Upper lobe of right lung (tissue), 1 donor: ENCODE measurements at regions not wholly inside any gene's neighbourhood (a gene's known extent, or its start where the extent isn't known, plus 50 kb on each side); places are given as distances from the start of the nearest gene placed in this dataset.

ENCODE experiments used
- ATAC-seq: fragments of 200-7000 bp; cut with Tn5 transposase; one replicate; pipeline ENCODE4 v1.9.1; 2020; ENCODE audit warnings: mild to moderate bottlenecking, moderate library complexity
- DNase-seq: peaks from one replicate; pipeline ENCODE4 v3.0.0-alpha.2; 2020
- H3K27ac ChIP-seq: fragments of 200-600 bp; one replicate; pipeline ENCODE4 v1.8.0; 2022
- H3K27me3 ChIP-seq: fragments of 200-600 bp; one replicate; pipeline ENCODE4 v1.8.0; 2022; ENCODE audit warnings: mild to moderate bottlenecking
- H3K36me3 ChIP-seq: fragments of 200-600 bp; one replicate; pipeline ENCODE4 v1.8.0; 2022
- H3K4me1 ChIP-seq: fragments of 200-600 bp; one replicate; pipeline ENCODE4 v1.8.0; 2022
- H3K4me3 ChIP-seq: fragments of 200-600 bp; one replicate; pipeline ENCODE4 v1.8.0; 2022; ENCODE audit warnings: mild to moderate bottlenecking
- H3K9me3 ChIP-seq: fragments of 200-600 bp; one replicate; pipeline ENCODE4 v1.8.0; 2022
- CTCF ChIP-seq: fragments of 200-600 bp; IDR thresholded peaks from one replicate; pipeline ENCODE4 v1.8.0; 2022; ENCODE audit warnings: antibody characterized with exemption
- intact Hi-C: fragments of 100-400 bp; cut with DNase I; formaldehyde crosslinking; loops from one replicate; pipeline ENCODE4 v1.11.0; 2022
- donor health status: DM: no; HTN: yes; CAD: no; lungs with severe emphysema.

DNA sequence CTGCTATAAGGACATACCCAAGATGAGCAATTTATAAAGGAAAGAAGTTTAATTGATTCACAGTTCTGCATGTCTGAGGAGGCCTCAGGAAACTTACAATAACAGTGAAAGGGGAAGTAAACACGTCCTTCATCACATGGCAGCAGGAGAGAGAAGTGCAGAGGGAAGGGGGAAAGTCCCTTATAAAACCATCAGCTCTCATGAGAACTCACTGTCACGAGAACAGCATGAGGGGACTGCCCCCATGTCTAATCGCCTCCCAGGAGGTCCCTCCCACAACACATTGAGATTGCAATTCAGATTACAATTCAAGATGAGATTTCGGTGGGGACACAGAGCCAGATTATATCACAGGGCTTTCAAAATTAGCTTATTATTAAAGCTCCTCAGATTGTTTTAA lies 209.5 kb upstream of the PPP3CA start:
- ATAC-seq (no peak), DNase-seq (no peak)
- H3K27ac ChIP-seq = no peak overlapping the region
- H3K36me3 ChIP-seq = no peaks in the 10 kb centered on the region
- no peaks in the 10 kb centered on the region for H3K27me3 ChIP-seq
- peaks cover 5% of the 10 kb centered on the region for H3K9me3 ChIP-seq
- H3K4me3 ChIP-seq = no peak overlapping the region
- intact Hi-C loops = no loop called here
- no peak for TF ChIP-seq CTCF
- H3K4me1 ChIP-seq = no peaks in the 10 kb centered on the region

- DNase-seq (no peak), ATAC-seq (no peak)
- Histone ChIP-seq H3K27me3 (no peaks in the 10 kb centered on the region), H3K36me3 (no peaks in the 10 kb centered on the region), H3K9me3 (peaks cover 5% of the 10 kb centered on the region), H3K27ac (no peak overlapping the region), H3K4me1 (no peaks in the 10 kb centered on the region), H3K4me3 (no peak overlapping the region)
- no peak for TF ChIP-seq CTCF
- intact Hi-C loops = no loop called here
Observed at GRCh38 chr4:101555341-101555880, 208.1 kb upstream of the PPP3CA start.

GRCh38 chr4:101540336-101540735 lies 193.0 kb upstream of the PPP3CA start:
- Histone ChIP-seq H3K4me1 (no peaks in the 10 kb centered on the region), H3K4me3 (no peak overlapping the region), H3K36me3 (no peaks in the 10 kb centered on the region), H3K27me3 (no peaks in the 10 kb centered on the region), H3K27ac (no peak overlapping the region), H3K9me3 (no peaks in the 10 kb centered on the region)
- ATAC-seq (no peak), DNase-seq (no peak)
- intact Hi-C loops = no loop called here
- no peak for TF ChIP-seq CTCF

DNA sequence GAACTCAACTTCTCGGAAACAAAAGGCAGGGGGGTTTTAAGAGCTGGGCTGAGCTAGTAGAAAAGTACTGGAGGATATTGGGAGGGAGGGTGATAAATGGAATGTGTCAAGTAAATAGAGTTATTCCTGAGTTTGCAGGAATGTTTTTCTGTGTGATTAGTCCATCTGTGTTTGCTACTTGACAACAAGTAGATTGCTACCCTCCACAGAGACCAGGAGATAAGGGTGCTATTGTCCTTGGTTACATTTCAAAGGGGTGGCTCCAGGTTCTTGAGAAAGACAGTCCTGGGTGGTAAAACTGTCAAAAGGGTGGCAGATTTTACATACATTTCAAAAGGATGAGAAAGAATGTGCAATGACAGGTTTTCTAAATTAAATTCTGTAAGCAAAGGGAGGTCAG lies 181.2 kb upstream of the PPP3CA start:
- Histone ChIP-seq H3K36me3 (no peaks in the 10 kb centered on the region), H3K9me3 (no peaks in the 10 kb centered on the region), H3K27ac (no peak overlapping the region), H3K27me3 (no peaks in the 10 kb centered on the region), H3K4me1 (no peaks in the 10 kb centered on the region), H3K4me3 (no peak overlapping the region)
- DNase-seq = no peak
- TF ChIP-seq CTCF = no peak
- no peak for ATAC-seq
- intact Hi-C loops = no loop called here

DNA sequence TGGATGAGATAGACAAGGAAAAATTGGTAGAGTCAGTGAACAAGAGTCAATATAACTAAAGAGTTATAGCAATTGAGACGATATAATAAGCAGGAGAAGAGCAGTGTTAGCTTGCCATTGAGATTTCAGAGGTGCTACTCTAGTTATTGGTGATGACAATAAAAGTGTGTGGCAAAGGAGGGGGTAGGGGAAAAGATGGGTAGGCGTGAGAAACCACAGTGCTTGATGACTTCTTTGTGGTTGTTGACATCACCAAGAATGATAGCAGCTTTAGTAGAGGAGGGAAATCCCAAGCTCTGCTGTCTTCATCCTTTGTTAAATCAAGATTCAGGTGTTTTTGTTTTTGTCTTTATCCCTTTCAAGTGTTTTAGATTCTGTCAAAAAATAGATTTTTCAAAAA lies 179.9 kb upstream of the PPP3CA start:
- H3K4me1 ChIP-seq = no peaks in the 10 kb centered on the region

More for the DNA sequence above, 179.9 kb upstream of the PPP3CA start:
- H3K36me3 ChIP-seq = no peaks in the 10 kb centered on the region
- H3K9me3 ChIP-seq = no peaks in the 10 kb centered on the region
- no peak for TF ChIP-seq CTCF
- H3K4me3 ChIP-seq = no peak overlapping the region
- no peak overlapping the region for H3K27ac ChIP-seq
- H3K27me3 ChIP-seq = no peaks in the 10 kb centered on the region
- DNase-seq = no peak
- intact Hi-C loops = no loop called here
- no peak for ATAC-seq
